ENCODE measurements at regions not wholly inside any gene's neighbourhood (a gene's known extent, or its start where the extent isn't known, plus 50 kb on each side); places are given as distances from the start of the nearest gene placed in this dataset.
A peak's percentile ranks its signal among the peaks of the same experiment; 100 is the strongest.

DNA sequence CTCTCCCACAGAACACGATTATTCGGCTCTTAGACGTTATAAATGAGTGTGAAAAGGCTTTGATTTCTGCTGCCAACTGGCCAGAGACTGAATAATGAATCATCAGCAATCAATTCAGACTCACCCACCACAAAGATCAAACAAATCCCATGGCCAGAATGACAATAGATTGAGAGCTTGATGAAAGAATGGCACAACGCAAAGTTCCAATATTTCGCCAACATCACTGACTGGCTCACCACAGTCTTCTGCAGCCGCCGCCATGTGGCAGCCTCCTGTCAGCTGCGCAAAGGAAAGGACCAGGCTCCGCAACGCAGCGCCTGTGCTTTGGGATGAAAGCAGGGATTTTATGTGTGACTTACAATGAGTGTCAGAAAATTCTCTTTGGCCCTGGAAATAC, 104.4 kb upstream of the SOX11 start:
- no peaks in the 10 kb centered on the region for H3K36me3 Mint-ChIP-seq (ENCODE audit: unreplicated experiment)
- DNase-seq (ENCODE audit: extremely low spot score, unreplicated experiment), result no peak
- peaks cover 11% of the 10 kb centered on the region for H3K9me3 Mint-ChIP-seq (ENCODE audit: unreplicated experiment)
- TF ChIP-seq, protein P1, sequence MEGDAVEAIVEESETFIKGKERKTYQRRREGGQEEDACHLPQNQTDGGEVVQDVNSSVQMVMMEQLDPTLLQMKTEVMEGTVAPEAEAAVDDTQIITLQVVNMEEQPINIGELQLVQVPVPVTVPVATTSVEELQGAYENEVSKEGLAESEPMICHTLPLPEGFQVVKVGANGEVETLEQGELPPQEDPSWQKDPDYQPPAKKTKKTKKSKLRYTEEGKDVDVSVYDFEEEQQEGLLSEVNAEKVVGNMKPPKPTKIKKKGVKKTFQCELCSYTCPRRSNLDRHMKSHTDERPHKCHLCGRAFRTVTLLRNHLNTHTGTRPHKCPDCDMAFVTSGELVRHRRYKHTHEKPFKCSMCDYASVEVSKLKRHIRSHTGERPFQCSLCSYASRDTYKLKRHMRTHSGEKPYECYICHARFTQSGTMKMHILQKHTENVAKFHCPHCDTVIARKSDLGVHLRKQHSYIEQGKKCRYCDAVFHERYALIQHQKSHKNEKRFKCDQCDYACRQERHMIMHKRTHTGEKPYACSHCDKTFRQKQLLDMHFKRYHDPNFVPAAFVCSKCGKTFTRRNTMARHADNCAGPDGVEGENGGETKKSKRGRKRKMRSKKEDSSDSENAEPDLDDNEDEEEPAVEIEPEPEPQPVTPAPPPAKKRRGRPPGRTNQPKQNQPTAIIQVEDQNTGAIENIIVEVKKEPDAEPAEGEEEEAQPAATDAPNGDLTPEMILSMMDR (IDR thresholded peaks at IDR 0.05), result no peak
- H3K27ac Mint-ChIP-seq (ENCODE audit: unreplicated experiment), result no peak overlapping the region
- no peak overlapping the region for H3K4me3 Mint-ChIP-seq (ENCODE audit: unreplicated experiment)
- H3K27me3 Mint-ChIP-seq (ENCODE audit: unreplicated experiment), result peaks cover 14% of the 10 kb centered on the region
- peaks cover 14% of the 10 kb centered on the region for H3K4me1 Mint-ChIP-seq (ENCODE audit: unreplicated experiment)

DNA sequence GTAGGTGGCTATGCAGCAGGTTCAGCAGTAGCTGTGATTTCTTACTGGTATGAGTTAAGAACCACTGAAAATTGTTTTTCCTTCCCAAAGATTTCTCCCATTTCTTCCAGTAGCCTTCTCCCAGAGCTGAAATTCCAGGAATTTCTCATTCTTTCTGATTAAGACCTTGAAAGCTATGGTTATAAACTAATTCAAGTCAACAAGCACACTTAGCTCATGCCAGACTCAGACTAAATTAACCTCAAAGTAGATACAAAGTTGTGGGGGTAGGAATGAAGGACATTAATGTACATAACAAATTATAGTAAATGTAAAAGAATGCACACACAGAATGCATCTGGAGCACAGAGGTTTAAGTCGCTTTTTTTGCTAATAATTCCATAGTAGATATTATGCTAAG, 103.6 kb upstream of the SOX11 start:
- no peak for DNase-seq (ENCODE audit: extremely low spot score, unreplicated experiment)

DNA sequence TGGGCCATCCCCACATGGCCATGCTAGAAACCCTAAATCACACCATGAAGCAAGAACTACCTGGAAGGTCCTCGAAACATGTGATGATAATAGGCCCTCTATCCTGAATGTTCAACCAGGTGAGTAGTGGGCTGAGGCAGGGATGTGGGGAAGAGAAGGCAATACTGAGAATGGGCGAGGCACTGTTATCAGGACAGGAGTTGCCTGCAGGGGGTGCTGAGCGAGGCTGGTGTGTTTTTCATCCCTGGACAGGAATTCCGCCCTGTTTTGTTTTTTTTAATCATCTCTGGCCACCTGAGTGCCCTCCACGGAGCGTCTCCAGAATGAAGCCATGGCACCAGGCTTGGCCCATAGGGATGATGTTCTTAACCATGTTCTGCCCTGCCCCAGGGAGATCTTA, 103.0 kb upstream of the SOX11 start:
- no peak overlapping the region for H3K4me3 Mint-ChIP-seq (ENCODE audit: unreplicated experiment)
- H3K27ac Mint-ChIP-seq (ENCODE audit: unreplicated experiment), result no peak overlapping the region
- H3K27me3 Mint-ChIP-seq (ENCODE audit: unreplicated experiment), result peaks cover 13% of the 10 kb centered on the region
- no peak for DNase-seq (ENCODE audit: extremely low spot score, unreplicated experiment)
- peaks cover 8% of the 10 kb centered on the region for H3K9me3 Mint-ChIP-seq (ENCODE audit: unreplicated experiment)
- no peaks in the 10 kb centered on the region for H3K36me3 Mint-ChIP-seq (ENCODE audit: unreplicated experiment)
- TF ChIP-seq, protein P1 (IDR thresholded peaks at IDR 0.05), result no peak
- peaks cover 28% of the 10 kb centered on the region for H3K4me1 Mint-ChIP-seq (ENCODE audit: unreplicated experiment)

More for the DNA sequence above, 103.6 kb upstream of the SOX11 start:
- Mint-ChIP-seq H3K4me3 (ENCODE audit: unreplicated experiment) (no peak overlapping the region), H3K36me3 (ENCODE audit: unreplicated experiment) (no peaks in the 10 kb centered on the region), H3K27ac (ENCODE audit: unreplicated experiment) (no peak overlapping the region), H3K9me3 (ENCODE audit: unreplicated experiment) (peaks cover 11% of the 10 kb centered on the region), H3K4me1 (ENCODE audit: unreplicated experiment) (peaks cover 22% of the 10 kb centered on the region), H3K27me3 (ENCODE audit: unreplicated experiment) (peaks cover 14% of the 10 kb centered on the region)
- TF ChIP-seq, protein P1 (IDR thresholded peaks at IDR 0.05), result no peak

DNA sequence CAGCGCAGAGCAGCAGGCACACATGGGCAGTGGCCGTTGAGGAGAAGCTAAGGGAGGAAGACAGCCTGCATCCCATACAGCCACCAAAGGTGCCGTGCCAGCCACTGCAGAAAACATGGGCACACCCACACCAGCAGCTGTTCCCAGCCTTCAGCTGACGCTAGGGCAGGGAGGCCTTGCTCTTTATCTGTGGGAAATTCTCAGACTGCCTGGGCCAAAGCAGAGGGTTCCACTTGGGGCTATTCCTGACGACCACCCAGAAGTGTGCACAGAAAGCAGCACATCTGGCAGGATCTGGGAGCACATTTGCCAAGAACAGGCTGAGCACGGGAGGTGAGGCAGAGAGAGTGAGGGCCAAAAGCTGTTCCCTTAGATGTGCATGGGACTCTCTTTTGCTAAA, 101.3 kb upstream of the SOX11 start:
- no peak overlapping the region for H3K4me3 Mint-ChIP-seq (ENCODE audit: unreplicated experiment)
- no peak for DNase-seq (ENCODE audit: extremely low spot score, unreplicated experiment)
- H3K36me3 Mint-ChIP-seq (ENCODE audit: unreplicated experiment), result no peaks in the 10 kb centered on the region
- peaks cover 6% of the 10 kb centered on the region for H3K9me3 Mint-ChIP-seq (ENCODE audit: unreplicated experiment)
- peaks cover 33% of the 10 kb centered on the region for H3K4me1 Mint-ChIP-seq (ENCODE audit: unreplicated experiment)
- TF ChIP-seq, protein P1 (IDR thresholded peaks at IDR 0.05), result no peak
- peaks cover 8% of the 10 kb centered on the region for H3K27me3 Mint-ChIP-seq (ENCODE audit: unreplicated experiment)
- no peak overlapping the region for H3K27ac Mint-ChIP-seq (ENCODE audit: unreplicated experiment)

DNA sequence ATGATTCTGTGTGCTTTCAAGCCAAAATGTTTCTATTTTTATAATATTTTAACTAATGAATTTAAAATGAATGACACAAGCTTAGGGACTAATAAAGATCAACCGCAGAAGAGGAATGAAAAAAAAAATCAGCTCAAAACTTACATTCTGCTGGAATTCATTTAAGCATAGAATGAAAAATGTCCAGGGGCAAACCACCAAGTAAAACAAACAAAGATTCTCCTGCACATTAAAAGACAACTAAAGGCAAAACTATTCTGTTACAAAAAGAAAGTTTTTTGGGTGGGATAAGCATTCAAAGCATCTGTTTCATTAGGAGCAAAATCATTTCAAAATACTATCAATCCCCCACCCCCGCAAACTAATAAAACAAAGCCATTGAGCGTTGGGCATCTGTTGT, 99.3 kb upstream of the SOX11 start:
- peak overlapping the region; percentile 55 for H3K27ac Mint-ChIP-seq (ENCODE audit: unreplicated experiment)
- H3K27me3 Mint-ChIP-seq (ENCODE audit: unreplicated experiment), result peaks cover 3% of the 10 kb centered on the region
- no peaks in the 10 kb centered on the region for H3K36me3 Mint-ChIP-seq (ENCODE audit: unreplicated experiment)
- no peak overlapping the region for H3K4me3 Mint-ChIP-seq (ENCODE audit: unreplicated experiment)
- H3K4me1 Mint-ChIP-seq (ENCODE audit: unreplicated experiment), result peaks cover 33% of the 10 kb centered on the region
- TF ChIP-seq, protein P1 (IDR thresholded peaks at IDR 0.05), result no peak
- no peak for DNase-seq (ENCODE audit: extremely low spot score, unreplicated experiment)
- H3K9me3 Mint-ChIP-seq (ENCODE audit: unreplicated experiment), result no peaks in the 10 kb centered on the region

All from osteocyte (in vitro differentiated cells).